ENCODE measurements at regions not wholly inside any gene's neighbourhood (a gene's known extent, or its start where the extent isn't known, plus 50 kb on each side); places are given as distances from the start of the nearest gene placed in this dataset.

- TF ChIP-seq EP300 (IDR thresholded peaks at IDR 0.05) = no peak
- TF ChIP-seq POLR2AphosphoS5 (IDR thresholded peaks at IDR 0.05) = no peak
Observed at GRCh38 chr4:177070533-177071058, 239.1 kb upstream of the NEIL3 start.
